Fibroblast of lung (primary cell): ENCODE measurements at regions not wholly inside any gene's neighbourhood (a gene's known extent, or its start where the extent isn't known, plus 50 kb on each side); places are given as distances from the start of the nearest gene placed in this dataset.

Source experiments
- DNase-seq, 2 donors: peaks; one replicate each; pipeline versions ENCODE4 v3.0.0 to v3.0.0-alpha.2; 2010; ENCODE audit warnings: low read depth in 2 of 2
- H2AFZ ChIP-seq: 2 replicates; pipeline ENCODE4 v1.5.1; 2012; ENCODE audit warnings: low read length, control low read depth, inconsistent platforms
- H3K27ac ChIP-seq: 2 replicates; pipeline ENCODE4 v1.5.1; 2011; ENCODE audit warnings: low read length, control low read depth; ENCODE audit not compliant: insufficient read depth
- H3K27me3 ChIP-seq: 2 replicates; pipeline ENCODE4 v1.5.1; 2011; ENCODE audit warnings: mild to moderate bottlenecking, low read length; ENCODE audit not compliant: control insufficient read depth, insufficient read depth
- H3K36me3 ChIP-seq: 2 replicates; pipeline ENCODE4 v1.5.1; 2011; ENCODE audit warnings: low read length; ENCODE audit not compliant: control insufficient read depth, insufficient read depth
- H3K4me1 ChIP-seq: 2 replicates; pipeline ENCODE4 v1.5.1; 2011; ENCODE audit warnings: low read length; ENCODE audit not compliant: control insufficient read depth, insufficient read depth; ENCODE audit errors: extremely low read depth
- H3K4me2 ChIP-seq: 2 replicates; pipeline ENCODE4 v1.5.1; 2011; ENCODE audit warnings: low read length, control low read depth; ENCODE audit not compliant: insufficient read depth; ENCODE audit errors: extremely low read depth
- H3K4me3 ChIP-seq, 4 experiments: fragments of 200-600 bp in 1 of 4; sonication (generic) in 1 of 4; replicated peaks in 1 of 4; 2 replicates each; pipeline ENCODE4 v1.5.1; 2011 to 2016; ENCODE audit warnings: low read length in 4 of 4, low read depth in 3 of 4, mild to moderate bottlenecking in 3 of 4, control low read depth in 2 of 4, inconsistent platforms in 1 of 4, mixed read lengths in 1 of 4; ENCODE audit not compliant: insufficient read depth in 1 of 4; ENCODE audit errors: control extremely low read depth in 1 of 4
- H3K79me2 ChIP-seq: 2 replicates; pipeline ENCODE4 v1.5.1; 2012; ENCODE audit warnings: mild to moderate bottlenecking, low read length, inconsistent platforms; ENCODE audit not compliant: control insufficient read depth, insufficient read depth
- H3K9ac ChIP-seq: 2 replicates; pipeline ENCODE4 v1.5.1; 2011; ENCODE audit warnings: mild to moderate bottlenecking, low read length, control low read depth; ENCODE audit not compliant: insufficient read depth
- H3K9me3 ChIP-seq: 2 replicates; pipeline ENCODE4 v1.5.1; 2012; ENCODE audit warnings: low read depth, low read length; ENCODE audit not compliant: control insufficient read depth, insufficient read depth
- H4K20me1 ChIP-seq: 2 replicates; pipeline ENCODE4 v1.5.1; 2011; ENCODE audit warnings: low read length; ENCODE audit not compliant: control insufficient read depth, insufficient read depth; ENCODE audit errors: extremely low read depth
- CTCF ChIP-seq, 2 donors: IDR thresholded peaks in 1 of 2; conservative IDR thresholded peaks in 1 of 2; 1 replicate in 1 of 2; 2 replicates in 1 of 2; pipeline ENCODE4 v1.5.1; 2011 to 2012; ENCODE audit warnings: low read length in 2 of 2, control low read depth in 1 of 2, inconsistent platforms in 1 of 2, low read depth in 1 of 2, mild to moderate bottlenecking in 1 of 2
- EZH2 ChIP-seq: IDR thresholded peaks from 2 replicates; pipeline ENCODE4 v1.5.1; 2012; ENCODE audit warnings: low read length, control low read depth, mild to moderate bottlenecking; ENCODE audit errors: missing control alignments

- Histone ChIP-seq H3K9me3 (no peaks in the 10 kb centered on the region), H3K36me3 (no peaks in the 10 kb centered on the region), H3K4me2 (no peak overlapping the region), H3K27ac (no peak overlapping the region), H3K4me1 (no peaks in the 10 kb centered on the region), H3K79me2 (no peaks in the 10 kb centered on the region), H4K20me1 (no peaks in the 10 kb centered on the region), H2AFZ (no peak overlapping the region), H3K4me3 (no peak overlapping the region), H3K27me3 (no peaks in the 10 kb centered on the region), H3K9ac (no peak overlapping the region)
- peak in 1 of 2 donors; percentile 17 for DNase-seq
- TF ChIP-seq CTCF (conservative IDR thresholded peaks at IDR 0.05 in 1 of 2, IDR thresholded peaks at IDR 0.05 in 1 of 2; ENCODE audit: low read depth in 1 of 2, low read length in 2 of 2), result no peak
- no peak for TF ChIP-seq EZH2
These were observed 166.9 kb upstream of the DCN start for GRCh38 chr12:91349476-91349875.

- Histone ChIP-seq H3K27me3 (no peaks in the 10 kb centered on the region), H3K4me2 (no peak overlapping the region), H4K20me1 (no peaks in the 10 kb centered on the region), H3K9ac (no peak overlapping the region), H3K36me3 (no peaks in the 10 kb centered on the region), H2AFZ (no peak overlapping the region), H3K4me3 (no peak overlapping the region), H3K4me1 (no peaks in the 10 kb centered on the region), H3K79me2 (no peaks in the 10 kb centered on the region), H3K9me3 (no peaks in the 10 kb centered on the region), H3K27ac (no peak overlapping the region)
- TF ChIP-seq CTCF (conservative IDR thresholded peaks at IDR 0.05 in 1 of 2, IDR thresholded peaks at IDR 0.05 in 1 of 2; ENCODE audit: low read depth in 1 of 2, low read length in 2 of 2) (no peak), EZH2 (no peak)
- DNase-seq, result no peak
These were observed 165.0 kb upstream of the DCN start for GRCh38 chr12:91347481-91348214.

GRCh38 chr12:91346827-91347226 is 164.2 kb upstream of the DCN start:
- H2AFZ ChIP-seq, result no peak overlapping the region
- no peak overlapping the region for H3K4me3 ChIP-seq
- no peak overlapping the region for H3K9ac ChIP-seq
- no peak for TF ChIP-seq CTCF (conservative IDR thresholded peaks at IDR 0.05 in 1 of 2, IDR thresholded peaks at IDR 0.05 in 1 of 2; ENCODE audit: low read depth in 1 of 2, low read length in 2 of 2)
- TF ChIP-seq EZH2, result no peak
- H3K27ac ChIP-seq, result no peak overlapping the region
- H4K20me1 ChIP-seq, result no peaks in the 10 kb centered on the region
- H3K79me2 ChIP-seq, result no peaks in the 10 kb centered on the region
- H3K9me3 ChIP-seq, result no peaks in the 10 kb centered on the region
- DNase-seq, result no peak
- no peak overlapping the region for H3K4me2 ChIP-seq
- H3K4me1 ChIP-seq, result no peaks in the 10 kb centered on the region
- no peaks in the 10 kb centered on the region for H3K27me3 ChIP-seq
- no peaks in the 10 kb centered on the region for H3K36me3 ChIP-seq
